GM19455 (cell line): ENCODE measurements at regions not wholly inside any gene's neighbourhood (a gene's known extent, or its start where the extent isn't known, plus 50 kb on each side); places are given as distances from the start of the nearest gene placed in this dataset.
A peak's percentile ranks its signal among the peaks of the same experiment; 100 is the strongest.
"Not testable (repeated sequence)": the region's sequence is repeated elsewhere in the genome, so short reads cannot be mapped to it uniquely, and the experiment has no call there.

ENCODE experiments used
- ATAC-seq: cut with Tn5 transposase; IDR thresholded peaks from one replicate; pipeline ENCODE4 v1.9.1; 2021; ENCODE audit not compliant: unreplicated experiment

- ATAC-seq: no peak
Measured at GRCh38 chr2:44084850-44085249, 83.8 kb upstream of the PPM1B start.

GRCh38 chr2:44086629-44087028 is 82.0 kb upstream of the PPM1B start:
- no peak for ATAC-seq

- peak; percentile 83 for ATAC-seq
Measured at GRCh38 chr2:44087036-44087713, 81.5 kb upstream of the PPM1B start.

GRCh38 chr2:44087714-44088092 is 81.0 kb upstream of the PPM1B start:
- no peak for ATAC-seq

DNA sequence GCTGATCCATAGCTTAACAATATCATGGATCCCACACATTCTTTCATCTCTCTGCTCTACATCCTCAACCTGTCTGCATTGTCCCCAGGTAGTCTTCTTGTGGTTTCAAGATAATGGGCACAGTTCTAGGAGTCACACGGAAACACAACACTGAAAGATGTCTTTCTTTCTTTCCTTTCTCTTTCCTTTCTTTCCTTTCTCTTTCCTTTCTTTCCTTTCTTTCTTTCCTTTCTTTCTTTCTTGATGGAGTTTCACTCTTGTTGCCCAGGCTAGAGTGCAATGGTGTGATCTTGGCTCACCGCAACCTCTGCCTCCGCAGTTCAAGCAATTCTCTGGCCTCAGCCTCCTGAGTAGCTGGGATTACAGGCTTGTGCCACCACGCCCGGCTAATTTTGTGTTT is 76.2 kb upstream of the PPM1B start:
- ATAC-seq: not testable (repeated sequence)

GRCh38 chr2:44093970-44094369 is 74.7 kb upstream of the PPM1B start:
- ATAC-seq: no peak

GRCh38 chr2:44097322-44097907 is 71.3 kb upstream of the PPM1B start:
- no peak for ATAC-seq

DNA sequence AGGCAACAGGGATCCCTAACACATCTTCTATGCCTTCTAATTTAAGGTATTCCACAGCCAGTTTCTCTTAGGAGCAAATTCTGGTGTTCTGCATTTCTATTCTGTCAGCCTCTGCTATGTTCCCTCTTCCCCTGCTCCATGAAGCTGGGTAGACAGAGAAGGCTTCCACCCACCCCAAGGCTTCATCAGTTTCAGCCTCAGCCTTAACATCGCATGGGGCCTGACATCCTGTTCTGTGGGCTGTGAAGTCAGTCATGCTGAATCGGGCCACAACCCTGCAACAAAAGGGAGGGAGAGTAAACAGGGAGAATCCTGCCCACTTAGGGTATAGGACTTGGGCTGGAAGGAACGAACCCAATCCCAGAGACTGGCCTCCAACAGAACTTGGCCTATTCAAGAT is 70.6 kb upstream of the PPM1B start:
- no peak for ATAC-seq

GRCh38 chr2:44098891-44099290 is 69.8 kb upstream of the PPM1B start:
- no peak for ATAC-seq

DNA sequence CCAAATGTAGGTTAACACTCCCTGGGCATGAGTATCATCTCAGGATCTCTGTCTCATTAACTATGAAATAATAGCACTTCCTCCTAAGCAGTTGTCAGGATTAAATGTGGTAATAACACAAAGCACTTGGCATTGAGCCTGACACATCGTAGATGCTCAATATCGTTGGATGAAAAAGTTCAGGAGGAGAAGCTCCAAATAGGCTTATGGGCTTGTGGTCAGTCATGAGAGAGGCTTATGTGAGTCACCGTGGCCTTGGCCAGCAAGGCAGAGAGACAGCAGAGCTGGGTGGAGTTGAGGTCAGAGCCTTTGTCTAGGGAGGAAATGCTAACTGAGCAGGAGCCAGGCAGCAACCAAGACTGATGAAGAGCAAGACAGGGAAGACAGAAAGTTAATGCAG is 68.3 kb upstream of the PPM1B start:
- no peak for ATAC-seq

- ATAC-seq: no peak
Measured at GRCh38 chr2:44101246-44101645, 67.4 kb upstream of the PPM1B start.

DNA sequence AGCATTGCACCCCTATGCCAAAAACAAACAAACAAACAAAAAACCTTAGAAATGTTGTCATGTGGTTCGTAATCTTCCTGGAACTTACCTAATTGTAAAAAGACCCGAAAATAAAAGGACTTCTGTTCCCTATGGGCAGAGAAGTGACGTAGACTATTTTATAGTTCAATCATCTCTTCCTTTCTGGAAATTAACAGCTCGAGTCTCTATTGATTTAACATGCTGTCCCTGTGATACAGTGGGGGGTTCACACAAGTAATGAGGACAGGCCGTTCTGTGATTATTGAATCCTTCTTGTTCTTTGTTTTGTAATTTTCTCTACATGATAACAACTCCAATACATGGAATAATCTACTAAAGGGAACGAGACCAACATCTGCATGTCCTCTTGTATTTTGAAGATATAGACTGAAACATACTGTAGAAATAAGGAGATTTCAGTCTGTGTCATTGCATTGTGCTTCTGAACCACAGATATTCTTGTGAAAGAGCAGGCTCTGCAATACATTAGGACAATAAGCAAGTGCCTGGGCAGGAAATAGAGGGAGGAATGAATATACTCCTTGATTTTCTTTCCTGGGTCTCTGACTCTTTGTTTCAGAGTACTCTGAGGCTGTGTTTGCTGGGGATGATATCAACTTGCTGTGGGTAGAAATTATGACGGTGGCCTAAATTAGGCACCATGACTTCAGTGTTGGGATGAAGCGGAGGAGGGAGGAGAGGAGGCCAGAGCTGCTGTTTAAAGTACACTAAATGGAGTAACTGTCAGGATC is 65.7 kb upstream of the PPM1B start:
- no peak for ATAC-seq

DNA sequence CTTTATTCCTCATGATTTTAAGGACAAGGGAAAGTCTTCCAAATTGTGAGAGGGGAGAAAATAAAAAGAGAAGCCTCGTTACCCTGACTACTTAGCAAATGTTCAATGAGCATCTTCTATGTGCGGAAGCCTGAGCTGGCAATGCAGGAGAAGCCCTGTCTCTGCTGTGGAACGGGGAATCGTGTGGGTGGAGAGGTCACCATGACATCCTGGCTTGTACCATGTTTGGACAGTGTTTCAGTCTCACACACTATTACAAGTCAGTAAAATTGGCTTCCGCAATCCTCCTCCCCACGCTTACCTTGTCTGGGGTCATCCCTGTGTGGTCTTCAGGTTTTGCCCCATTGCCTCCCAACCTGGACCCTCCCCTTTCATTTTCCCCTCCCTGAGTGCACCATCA is 65.0 kb upstream of the PPM1B start:
- ATAC-seq: no peak

- no peak for ATAC-seq
Measured at GRCh38 chr2:44104855-44105271, 63.8 kb upstream of the PPM1B start.

DNA sequence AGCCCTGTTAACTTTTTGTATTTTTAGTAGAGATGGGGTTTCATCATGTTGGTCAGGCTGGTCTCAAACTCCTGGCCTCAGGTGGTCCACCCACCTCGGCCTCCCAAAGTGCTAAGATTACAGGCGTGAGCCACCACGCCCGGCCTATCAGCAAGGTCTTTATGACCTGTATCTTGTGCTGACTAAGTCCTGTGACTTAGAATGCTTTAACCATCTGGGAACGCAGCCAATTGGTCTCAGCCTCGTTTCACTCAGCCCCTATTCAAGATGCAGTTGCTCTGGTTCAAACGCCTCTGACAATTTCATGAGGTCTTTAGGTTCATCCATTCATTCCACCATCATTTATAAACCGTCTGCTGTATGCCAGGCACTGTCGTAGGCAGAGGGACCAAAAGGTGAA is 62.2 kb upstream of the PPM1B start:
- ATAC-seq: not testable (repeated sequence)

GRCh38 chr2:44107086-44107740 is 61.5 kb upstream of the PPM1B start:
- no peak for ATAC-seq

DNA sequence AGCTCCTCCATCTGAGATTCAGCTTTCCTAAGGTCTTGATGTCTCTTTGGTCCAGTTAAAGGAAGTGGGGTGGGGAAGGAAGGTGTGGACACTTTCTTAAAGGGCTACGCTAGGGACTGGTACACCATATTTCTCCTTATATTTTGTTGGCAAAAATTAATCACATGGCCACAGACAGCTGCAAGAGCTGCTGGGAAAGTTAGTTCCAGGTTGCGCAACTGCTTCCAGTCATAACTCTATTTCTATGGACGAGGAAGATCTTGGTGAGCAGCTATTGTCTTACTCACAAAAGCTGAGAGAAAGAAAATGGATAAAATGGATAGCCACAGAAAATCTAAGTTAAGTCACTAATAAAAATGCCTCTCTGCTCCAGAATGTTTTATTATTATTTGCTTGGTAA is 60.7 kb upstream of the PPM1B start:
- ATAC-seq: no peak

- no peak for ATAC-seq
Measured at GRCh38 chr2:44109166-44109565, 59.5 kb upstream of the PPM1B start.

- no peak for ATAC-seq
Measured at GRCh38 chr2:44110444-44110843, 58.2 kb upstream of the PPM1B start.

- ATAC-seq: no peak
Measured at GRCh38 chr2:44112096-44112495, 56.6 kb upstream of the PPM1B start.

GRCh38 chr2:44116319-44116718 is 52.4 kb upstream of the PPM1B start:
- no peak for ATAC-seq

GRCh38 chr2:44118257-44118656 is 50.4 kb upstream of the PPM1B start:
- ATAC-seq: no peak
